ENCODE measurements at regions not wholly inside any gene's neighbourhood (a gene's known extent, or its start where the extent isn't known, plus 50 kb on each side); places are given as distances from the start of the nearest gene placed in this dataset.

DNA sequence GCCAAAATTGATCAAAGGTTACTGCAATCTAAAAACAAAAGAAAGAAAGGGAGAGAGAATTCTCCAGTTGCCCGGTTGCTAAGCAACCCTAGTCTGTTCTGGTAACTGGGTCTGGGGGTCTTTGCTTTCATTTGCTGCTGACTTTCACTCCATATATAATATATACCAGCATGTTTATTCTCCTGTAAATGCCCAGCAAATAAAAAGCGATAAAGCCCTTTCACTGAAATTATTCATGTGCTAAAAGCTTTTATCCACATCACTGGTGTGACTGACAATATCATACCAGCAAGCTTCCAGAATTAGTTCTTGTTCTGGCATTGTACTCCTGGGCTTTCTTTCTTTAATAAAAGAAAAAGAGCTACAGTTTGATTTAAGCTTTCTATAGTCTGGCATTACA lies 75.5 kb upstream of the ST8SIA3 start:
- no peaks in the 10 kb centered on the region for H3K27me3 ChIP-seq (ENCODE audit: control insufficient read depth, insufficient read depth, low read length)
- no peak overlapping the region for H3K9ac ChIP-seq (ENCODE audit: low read depth, low read length)

DNA sequence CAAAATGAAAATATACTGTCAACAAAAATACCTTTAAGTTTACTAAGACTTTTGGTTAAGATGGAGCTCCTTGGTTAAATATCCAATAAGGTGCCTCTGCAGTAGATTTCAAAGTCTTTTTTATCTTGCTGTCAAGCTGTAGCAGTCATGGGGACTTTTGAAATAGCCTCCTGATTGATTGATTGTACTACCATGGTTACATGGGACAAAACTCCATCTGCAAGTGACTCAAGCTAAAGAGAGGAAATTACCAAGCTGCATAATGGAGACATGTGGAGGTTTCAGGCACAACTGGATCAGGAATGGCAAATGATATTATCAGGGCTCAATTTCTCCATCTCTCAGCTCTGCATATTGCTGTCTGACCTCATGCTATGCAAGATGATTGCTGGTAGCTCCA lies 73.4 kb upstream of the ST8SIA3 start:
- H3K36me3 ChIP-seq (ENCODE audit: control insufficient read depth, insufficient read depth, low read length) = no peaks in the 10 kb centered on the region
- H3K4me1 ChIP-seq (ENCODE audit: control insufficient read depth, insufficient read depth, low read length) = peaks cover 12% of the 10 kb centered on the region
- H3K9ac ChIP-seq (ENCODE audit: low read depth, low read length) = no peak overlapping the region
- no peak overlapping the region for H3K27ac ChIP-seq (ENCODE audit: low read depth, low read length)
- H3K27me3 ChIP-seq (ENCODE audit: control insufficient read depth, insufficient read depth, low read length) = no peaks in the 10 kb centered on the region
- no peaks in the 10 kb centered on the region for H3K9me3 ChIP-seq (ENCODE audit: control insufficient read depth, insufficient read depth, low read length)
- no peak overlapping the region for H3K4me3 ChIP-seq (ENCODE audit: low read depth, low read length)

More for the DNA sequence above, 75.5 kb upstream of the ST8SIA3 start:
- Histone ChIP-seq H3K27ac (ENCODE audit: low read depth, low read length) (no peak overlapping the region), H3K9me3 (ENCODE audit: control insufficient read depth, insufficient read depth, low read length) (no peaks in the 10 kb centered on the region), H3K4me3 (ENCODE audit: low read depth, low read length) (no peak overlapping the region), H3K36me3 (ENCODE audit: control insufficient read depth, insufficient read depth, low read length) (no peaks in the 10 kb centered on the region), H3K4me1 (ENCODE audit: control insufficient read depth, insufficient read depth, low read length) (peaks cover 12% of the 10 kb centered on the region)

DNA sequence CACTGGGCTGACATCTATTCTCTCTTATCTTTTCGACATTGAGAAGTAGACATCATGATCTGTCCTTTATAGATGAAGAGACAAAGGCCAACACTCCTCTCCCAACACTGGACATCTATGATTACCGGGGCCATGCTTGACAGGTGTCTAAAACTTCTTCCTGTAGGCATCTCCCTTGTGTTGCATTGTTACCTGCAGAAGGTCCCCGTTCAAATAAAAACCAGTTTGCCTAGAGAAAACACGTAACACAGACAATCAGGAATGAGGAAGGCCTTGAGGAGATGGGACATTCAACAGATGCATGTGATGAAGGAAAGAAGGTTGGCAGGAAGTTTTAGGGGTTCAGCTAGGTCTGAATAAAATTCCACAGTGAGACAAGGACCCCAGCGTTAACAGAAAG lies 70.8 kb upstream of the ST8SIA3 start:
- Histone ChIP-seq H3K4me3 (ENCODE audit: low read depth, low read length) (no peak overlapping the region), H3K9ac (ENCODE audit: low read depth, low read length) (no peak overlapping the region), H3K36me3 (ENCODE audit: control insufficient read depth, insufficient read depth, low read length) (no peaks in the 10 kb centered on the region), H3K27ac (ENCODE audit: low read depth, low read length) (no peak overlapping the region), H3K4me1 (ENCODE audit: control insufficient read depth, insufficient read depth, low read length) (peaks cover 6% of the 10 kb centered on the region), H3K27me3 (ENCODE audit: control insufficient read depth, insufficient read depth, low read length) (no peaks in the 10 kb centered on the region), H3K9me3 (ENCODE audit: control insufficient read depth, insufficient read depth, low read length) (no peaks in the 10 kb centered on the region)

DNA sequence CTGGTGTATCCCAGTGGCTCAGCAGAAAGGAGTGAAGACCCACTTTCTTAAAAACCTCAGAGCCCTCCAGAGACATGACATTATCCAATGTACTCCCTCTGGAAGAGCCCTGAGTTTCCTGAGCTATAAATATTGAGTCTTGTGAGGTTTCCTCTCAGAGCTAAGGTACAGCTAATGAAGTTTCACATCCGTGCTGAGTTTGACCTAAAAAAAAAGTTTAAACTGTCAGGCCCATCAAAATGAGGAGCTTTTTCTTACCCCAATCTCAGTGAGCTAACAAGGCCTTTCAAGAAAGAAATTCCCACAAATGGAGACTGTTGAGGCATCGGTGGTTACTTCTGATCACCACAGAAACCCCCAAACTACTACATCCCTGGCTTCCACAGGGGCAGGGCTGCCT lies 65.4 kb upstream of the ST8SIA3 start:
- Histone ChIP-seq H3K27me3 (ENCODE audit: control insufficient read depth, insufficient read depth, low read length) (no peaks in the 10 kb centered on the region), H3K36me3 (ENCODE audit: control insufficient read depth, insufficient read depth, low read length) (no peaks in the 10 kb centered on the region), H3K4me3 (ENCODE audit: low read depth, low read length) (no peak overlapping the region), H3K9ac (ENCODE audit: low read depth, low read length) (no peak overlapping the region), H3K27ac (ENCODE audit: low read depth, low read length) (no peak overlapping the region), H3K9me3 (ENCODE audit: control insufficient read depth, insufficient read depth, low read length) (no peaks in the 10 kb centered on the region; the same call in 1 of the 2 replicates), H3K4me1 (ENCODE audit: control insufficient read depth, insufficient read depth, low read length) (no peaks in the 10 kb centered on the region)

DNA sequence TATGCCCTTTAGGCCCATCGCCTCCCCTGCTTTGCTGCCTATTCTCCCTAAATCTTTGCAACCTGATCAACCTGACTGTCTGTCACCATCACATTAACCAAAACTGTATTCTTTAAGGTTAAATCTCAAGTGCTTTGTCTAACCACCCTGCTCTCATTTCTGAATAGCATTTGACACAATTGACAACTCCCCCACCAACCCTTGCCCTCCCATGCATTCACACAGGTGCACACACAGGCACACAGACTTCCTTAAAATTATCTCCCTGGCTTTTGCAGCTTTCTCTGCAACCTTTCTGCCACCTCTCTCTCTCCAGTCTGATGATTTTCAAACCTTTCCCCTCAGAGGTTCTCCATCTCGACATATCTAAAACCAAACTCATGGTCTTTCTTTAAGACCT lies 64.6 kb upstream of the ST8SIA3 start:
- Histone ChIP-seq H3K27me3 (ENCODE audit: control insufficient read depth, insufficient read depth, low read length) (no peaks in the 10 kb centered on the region), H3K27ac (ENCODE audit: low read depth, low read length) (no peak overlapping the region), H3K36me3 (ENCODE audit: control insufficient read depth, insufficient read depth, low read length) (no peaks in the 10 kb centered on the region)

DNA sequence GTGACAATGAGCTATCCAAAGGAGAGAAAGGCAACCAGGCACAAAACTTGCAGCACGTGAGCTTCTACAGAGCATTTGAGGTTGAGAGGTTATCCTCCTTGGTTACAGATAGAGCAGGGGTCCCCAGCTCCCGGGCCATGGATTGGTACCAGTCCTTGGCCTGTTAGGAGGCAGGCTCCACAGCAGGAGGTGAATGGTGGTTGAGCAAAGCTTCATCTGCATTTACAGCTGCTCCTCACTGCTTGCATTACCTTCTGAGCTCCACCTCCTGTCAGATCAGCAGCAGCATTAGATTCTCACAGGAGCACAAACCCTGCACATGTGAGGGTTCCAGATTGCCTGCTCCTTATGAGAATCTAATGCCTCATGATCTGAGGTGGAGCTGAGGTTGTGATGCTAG lies 57.8 kb upstream of the ST8SIA3 start:
- no peaks in the 10 kb centered on the region for H3K27me3 ChIP-seq (ENCODE audit: control insufficient read depth, insufficient read depth, low read length)
- H3K4me1 ChIP-seq (ENCODE audit: control insufficient read depth, insufficient read depth, low read length) = no peaks in the 10 kb centered on the region
- H3K4me3 ChIP-seq (ENCODE audit: low read depth, low read length) = no peak overlapping the region
- H3K27ac ChIP-seq (ENCODE audit: low read depth, low read length) = no peak overlapping the region
- no peaks in the 10 kb centered on the region for H3K9me3 ChIP-seq (ENCODE audit: control insufficient read depth, insufficient read depth, low read length)
- H3K36me3 ChIP-seq (ENCODE audit: control insufficient read depth, insufficient read depth, low read length) = no peaks in the 10 kb centered on the region
- H3K9ac ChIP-seq (ENCODE audit: low read depth, low read length) = no peak overlapping the region

More for the DNA sequence above, 64.6 kb upstream of the ST8SIA3 start:
- Histone ChIP-seq H3K9me3 (ENCODE audit: control insufficient read depth, insufficient read depth, low read length) (no peaks in the 10 kb centered on the region; the same call in 1 of the 2 replicates), H3K4me3 (ENCODE audit: low read depth, low read length) (no peak overlapping the region), H3K4me1 (ENCODE audit: control insufficient read depth, insufficient read depth, low read length) (no peaks in the 10 kb centered on the region), H3K9ac (ENCODE audit: low read depth, low read length) (no peak overlapping the region)

DNA sequence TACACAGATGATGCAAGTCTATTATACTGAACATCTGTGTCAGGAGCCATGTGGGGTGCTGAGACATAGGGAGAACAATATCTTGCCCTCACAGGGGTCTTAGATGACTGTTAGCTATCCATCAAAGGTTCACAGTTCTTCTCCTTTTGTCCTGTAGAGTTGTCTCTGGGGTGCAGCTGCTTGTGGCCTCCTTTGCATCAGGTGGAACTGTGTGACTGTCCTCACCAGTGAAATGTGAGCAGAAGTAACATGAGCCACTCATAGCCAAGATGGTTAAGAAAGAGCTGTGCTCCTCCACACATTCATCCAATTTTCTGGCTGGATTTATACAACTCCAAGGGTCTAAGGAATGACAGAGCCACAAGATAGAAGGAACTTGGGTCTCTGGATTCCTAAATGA lies 56.0 kb upstream of the ST8SIA3 start:
- H3K9me3 ChIP-seq (ENCODE audit: control insufficient read depth, insufficient read depth, low read length) = no peaks in the 10 kb centered on the region
- no peak overlapping the region for H3K27ac ChIP-seq (ENCODE audit: low read depth, low read length)
- no peak overlapping the region for H3K4me3 ChIP-seq (ENCODE audit: low read depth, low read length)
- H3K36me3 ChIP-seq (ENCODE audit: control insufficient read depth, insufficient read depth, low read length) = no peaks in the 10 kb centered on the region
- no peaks in the 10 kb centered on the region for H3K27me3 ChIP-seq (ENCODE audit: control insufficient read depth, insufficient read depth, low read length)
- no peaks in the 10 kb centered on the region for H3K4me1 ChIP-seq (ENCODE audit: control insufficient read depth, insufficient read depth, low read length)
- no peak overlapping the region for H3K9ac ChIP-seq (ENCODE audit: low read depth, low read length)

DNA sequence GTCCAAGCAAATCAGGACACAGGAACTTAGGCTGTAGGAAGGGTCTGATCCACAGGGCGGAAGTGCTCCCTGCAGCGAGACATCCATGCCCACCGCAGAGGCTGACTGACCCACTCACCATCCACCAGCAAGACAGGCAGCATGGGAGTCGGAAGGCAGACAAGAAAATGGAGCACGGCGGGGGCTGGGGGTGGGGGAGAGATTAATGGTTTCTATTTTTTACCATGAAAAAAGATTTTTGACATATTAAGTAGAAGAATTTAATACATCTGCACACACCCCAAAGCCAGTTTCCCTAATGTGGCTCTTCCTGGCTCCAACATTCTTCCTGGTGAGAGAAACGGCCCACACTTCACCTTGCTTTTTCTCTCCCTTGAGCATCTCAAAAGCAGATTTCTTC lies 55.1 kb upstream of the ST8SIA3 start:
- H3K27me3 ChIP-seq (ENCODE audit: control insufficient read depth, insufficient read depth, low read length) = no peaks in the 10 kb centered on the region
- H3K4me3 ChIP-seq (ENCODE audit: low read depth, low read length) = no peak overlapping the region
- H3K9me3 ChIP-seq (ENCODE audit: control insufficient read depth, insufficient read depth, low read length) = no peaks in the 10 kb centered on the region
- no peak overlapping the region for H3K9ac ChIP-seq (ENCODE audit: low read depth, low read length)
- H3K4me1 ChIP-seq (ENCODE audit: control insufficient read depth, insufficient read depth, low read length) = 0 out of 2 replicates have a peak, but pooled peaks cover 5% of the 10 kb centered on the region
- no peaks in the 10 kb centered on the region for H3K36me3 ChIP-seq (ENCODE audit: control insufficient read depth, insufficient read depth, low read length)
- no peak overlapping the region for H3K27ac ChIP-seq (ENCODE audit: low read depth, low read length)

DNA sequence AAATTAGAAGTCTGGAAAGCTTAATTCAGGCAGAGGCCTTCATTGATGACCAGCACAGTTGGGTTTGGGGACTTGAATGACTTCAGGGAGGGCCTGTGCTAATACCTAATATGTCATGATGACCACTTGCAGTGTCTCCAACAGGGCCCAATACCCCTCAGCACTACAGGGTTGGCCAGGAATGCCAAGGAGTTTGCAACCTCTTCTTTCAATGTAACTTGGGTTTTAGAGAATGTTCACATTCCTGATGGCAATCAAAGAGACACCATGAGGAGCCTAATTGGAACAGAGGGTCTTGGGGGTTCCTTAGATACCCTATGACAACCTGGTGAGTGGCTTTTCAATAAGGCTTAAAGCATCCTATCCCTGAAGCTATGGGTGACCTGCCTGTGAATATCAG lies 52.4 kb upstream of the ST8SIA3 start:
- Histone ChIP-seq H3K9ac (ENCODE audit: low read depth, low read length) (no peak overlapping the region), H3K4me3 (ENCODE audit: low read depth, low read length) (no peak overlapping the region), H3K4me1 (ENCODE audit: control insufficient read depth, insufficient read depth, low read length) (0 out of 2 replicates have a peak, but pooled peaks cover 5% of the 10 kb centered on the region), H3K9me3 (ENCODE audit: control insufficient read depth, insufficient read depth, low read length) (no peaks in the 10 kb centered on the region), H3K27ac (ENCODE audit: low read depth, low read length) (no peak overlapping the region), H3K36me3 (ENCODE audit: control insufficient read depth, insufficient read depth, low read length) (no peaks in the 10 kb centered on the region), H3K27me3 (ENCODE audit: control insufficient read depth, insufficient read depth, low read length) (no peaks in the 10 kb centered on the region)

DNA sequence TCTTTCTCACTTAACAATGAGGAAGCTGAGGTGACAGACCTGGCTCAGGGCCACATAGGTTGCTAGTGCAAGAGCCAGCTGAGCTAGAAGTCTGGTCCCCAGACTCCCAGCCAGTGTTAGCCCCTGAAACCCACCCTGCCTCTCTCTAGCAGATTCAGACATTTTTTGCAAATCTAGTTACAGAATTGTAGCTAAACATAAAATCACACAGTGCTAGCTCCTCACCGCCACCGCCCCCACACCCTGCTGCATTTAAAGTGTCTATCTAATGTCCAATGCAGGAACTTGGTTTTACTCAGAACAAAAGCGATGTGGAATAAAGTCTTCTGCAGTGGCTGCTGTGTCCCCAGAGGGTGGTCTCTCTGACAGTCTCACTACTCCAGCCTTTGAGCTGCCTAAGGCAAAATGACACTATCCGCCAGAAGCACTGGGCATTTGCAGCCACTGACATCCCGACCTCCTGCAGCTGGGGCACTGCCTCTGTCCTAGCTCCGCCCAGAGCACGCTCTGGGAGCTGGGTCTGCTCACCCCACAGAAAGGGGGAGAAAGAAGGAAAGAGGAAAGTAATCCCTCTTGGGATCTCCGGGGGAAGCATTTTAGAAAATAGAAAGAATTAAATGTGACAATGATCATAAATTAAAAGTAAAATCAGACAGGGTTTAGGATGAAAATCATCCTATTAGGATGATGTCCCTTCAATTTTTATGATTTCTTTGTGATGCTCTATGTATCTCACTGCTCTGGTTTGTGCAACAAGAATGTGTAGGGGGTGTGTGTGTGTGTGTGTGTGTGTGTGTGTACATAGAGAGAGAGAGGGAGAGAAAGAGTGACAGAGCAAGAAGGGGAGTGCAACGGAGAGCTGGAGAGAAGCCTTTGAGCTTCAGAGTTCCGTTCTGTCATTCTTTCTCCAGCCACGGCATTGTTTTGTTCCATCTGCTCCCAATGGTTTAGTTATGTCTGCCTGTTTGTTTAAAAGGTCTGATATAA lies 50.5 kb upstream of the ST8SIA3 start:
- no peak overlapping the region for H3K4me3 ChIP-seq (ENCODE audit: low read depth, low read length)
- no peak overlapping the region for H3K27ac ChIP-seq (ENCODE audit: low read depth, low read length)
- H3K27me3 ChIP-seq (ENCODE audit: control insufficient read depth, insufficient read depth, low read length) = no peaks in the 10 kb centered on the region
- no peaks in the 10 kb centered on the region for H3K9me3 ChIP-seq (ENCODE audit: control insufficient read depth, insufficient read depth, low read length)
- H3K9ac ChIP-seq (ENCODE audit: low read depth, low read length) = no peak overlapping the region
- H3K36me3 ChIP-seq (ENCODE audit: control insufficient read depth, insufficient read depth, low read length) = no peaks in the 10 kb centered on the region
- H3K4me1 ChIP-seq (ENCODE audit: control insufficient read depth, insufficient read depth, low read length) = 0 out of 2 replicates have a peak, but pooled peaks cover 5% of the 10 kb centered on the region
